KMS-11 (cell line): ENCODE measurements at regions not wholly inside any gene's neighbourhood (a gene's known extent, or its start where the extent isn't known, plus 50 kb on each side); places are given as distances from the start of the nearest gene placed in this dataset.

Experiments
- H2AFZ ChIP-seq: fragments of 200-600 bp; sonication (generic); 2 replicates; pipeline ENCODE4 v1.6.1; 2016; ENCODE audit warnings: antibody characterized with exemption, mixed run types, low read depth
- H3K27ac ChIP-seq: fragments of 200-600 bp; sonication (generic); 2 replicates; pipeline ENCODE4 v1.6.1; 2016; ENCODE audit warnings: mild to moderate bottlenecking, mixed run types
- H3K27me3 ChIP-seq: fragments of 200-600 bp; sonication (generic); 2 replicates; pipeline ENCODE4 v1.6.1; 2017; ENCODE audit warnings: mild to moderate bottlenecking, low read depth, mixed run types, moderate library complexity; ENCODE audit not compliant: insufficient read depth
- H3K36me3 ChIP-seq: fragments of 200-600 bp; sonication (generic); 2 replicates; pipeline ENCODE4 v1.6.1; 2017; ENCODE audit warnings: mild to moderate bottlenecking, mixed run types; ENCODE audit not compliant: insufficient read depth
- H3K4me1 ChIP-seq: fragments of 200-600 bp; sonication (generic); 2 replicates; pipeline ENCODE4 v1.6.1; 2016; ENCODE audit warnings: mild to moderate bottlenecking, low read depth, mixed run types; ENCODE audit not compliant: poor library complexity, severe bottlenecking
- H3K4me2 ChIP-seq: fragments of 200-600 bp; sonication (generic); 2 replicates; pipeline ENCODE4 v1.7.0; 2016; ENCODE audit warnings: mild to moderate bottlenecking, mixed run types
- H3K4me3 ChIP-seq: fragments of 200-600 bp; sonication (generic); IDR thresholded peaks from 2 replicates; pipeline ENCODE4 v1.6.1; 2017; ENCODE audit warnings: low read depth, low read length, mixed read lengths; ENCODE audit not compliant: insufficient read depth
- H3K79me2 ChIP-seq: fragments of 200-600 bp; sonication (generic); 2 replicates; pipeline ENCODE4 v1.6.1; 2016; ENCODE audit warnings: low read depth, mixed run types; ENCODE audit not compliant: insufficient read depth
- H3K9ac ChIP-seq: fragments of 200-600 bp; sonication (generic); 2 replicates; pipeline ENCODE4 v1.6.1; 2016; ENCODE audit warnings: mild to moderate bottlenecking, mixed run types
- H4K20me1 ChIP-seq: fragments of 200-600 bp; sonication (generic); 2 replicates; pipeline ENCODE4 v1.6.1; 2016; ENCODE audit warnings: mild to moderate bottlenecking, mixed run types; ENCODE audit not compliant: insufficient read depth
- CTCF ChIP-seq: fragments of 200-600 bp; sonication (generic); conservative IDR thresholded peaks from 2 replicates; pipeline ENCODE4 v1.6.1; 2017; ENCODE audit warnings: low read depth, mild to moderate bottlenecking, antibody characterized with exemption, low read length, moderate library complexity, mixed read lengths

GRCh38 chr22:49590381-49590780 is 237.3 kb downstream of the BRD1 start:
- Histone ChIP-seq H3K4me2 (no peak overlapping the region), H3K27ac (no peak overlapping the region), H3K79me2 (no peaks in the 10 kb centered on the region), H2AFZ (no peak overlapping the region), H3K27me3 (no peaks in the 10 kb centered on the region; the same call in 1 of the 2 replicates), H3K36me3 (no peaks in the 10 kb centered on the region), H3K4me3 (no peak overlapping the region), H3K4me1 (no peaks in the 10 kb centered on the region), H3K9ac (no peak overlapping the region), H4K20me1 (no peaks in the 10 kb centered on the region)
- no peak for TF ChIP-seq CTCF

GRCh38 chr22:49589811-49590210 is 237.9 kb downstream of the BRD1 start:
- no peaks in the 10 kb centered on the region; the same call in 1 of the 2 replicates for H3K27me3 ChIP-seq
- TF ChIP-seq CTCF: no peak
- H3K4me2 ChIP-seq: no peak overlapping the region
- no peaks in the 10 kb centered on the region for H3K79me2 ChIP-seq
- H3K4me1 ChIP-seq: no peaks in the 10 kb centered on the region
- H4K20me1 ChIP-seq: no peaks in the 10 kb centered on the region
- H3K27ac ChIP-seq: no peak overlapping the region
- H2AFZ ChIP-seq: no peak overlapping the region
- no peaks in the 10 kb centered on the region for H3K36me3 ChIP-seq
- H3K4me3 ChIP-seq: no peak overlapping the region
- no peak overlapping the region for H3K9ac ChIP-seq

- no peak for TF ChIP-seq CTCF
- Histone ChIP-seq H2AFZ (no peak overlapping the region), H3K36me3 (no peaks in the 10 kb centered on the region), H4K20me1 (no peaks in the 10 kb centered on the region), H3K79me2 (no peaks in the 10 kb centered on the region), H3K4me1 (no peaks in the 10 kb centered on the region), H3K27ac (no peak overlapping the region), H3K4me2 (no peak overlapping the region), H3K27me3 (no peaks in the 10 kb centered on the region; the same call in 1 of the 2 replicates), H3K9ac (no peak overlapping the region), H3K4me3 (no peak overlapping the region)
Measured at GRCh38 chr22:49589301-49589700, 238.4 kb downstream of the BRD1 start.

GRCh38 chr22:49588739-49589138 is 238.9 kb downstream of the BRD1 start:
- H2AFZ ChIP-seq: no peak overlapping the region
- no peaks in the 10 kb centered on the region for H3K79me2 ChIP-seq
- H3K27me3 ChIP-seq: no peaks in the 10 kb centered on the region; the same call in 1 of the 2 replicates
- no peak overlapping the region for H3K4me2 ChIP-seq
- TF ChIP-seq CTCF: no peak
- no peak overlapping the region for H3K9ac ChIP-seq
- H4K20me1 ChIP-seq: no peaks in the 10 kb centered on the region
- no peak overlapping the region for H3K27ac ChIP-seq
- H3K4me3 ChIP-seq: no peak overlapping the region
- no peaks in the 10 kb centered on the region for H3K36me3 ChIP-seq
- H3K4me1 ChIP-seq: no peaks in the 10 kb centered on the region
